Endothelial cell of umbilical vein (primary cell): ENCODE measurements at regions not wholly inside any gene's neighbourhood (a gene's known extent, or its start where the extent isn't known, plus 50 kb on each side); places are given as distances from the start of the nearest gene placed in this dataset.

Experiments used
- BruUV-seq: library from RNA; stranded (reverse); fragments of 400-500 nt; replicated peaks from 2 replicates; lab custom pipeline; 2021; lab: Mats Ljungman, UMichigan
- CTCF ChIA-PET: fragments of 300-600, 350-600 bp; sonication (Branson Sonifier 250); formaldehyde crosslinking; loops from one replicate; lab custom pipeline; 2021; ENCODE audit warnings: antibody characterized with exemption, inconsistent platforms; lab: Charles Lee
- POLR2A ChIA-PET: fragments of 300-600, 350-600 bp; sonication (Branson Sonifier 250); formaldehyde crosslinking; loops from one replicate; lab custom pipeline; 2021; ENCODE audit warnings: antibody characterized with exemption, inconsistent platforms; lab: Charles Lee
- DNase-seq: peaks from one replicate; pipeline ENCODE4 v3.0.0-alpha.2; 2011; ENCODE audit warnings: low read depth, low spot score
- FAIRE-seq: peaks from 2 replicates; lab custom pipeline; 2011; peaks lifted over from hg19 to GRCh38; lab: Jason Lieb, UNC
- H2AFZ ChIP-seq: 2 replicates; pipeline ENCODE4 v1.6.0; 2012; ENCODE audit warnings: low read depth, low read length, control low read depth, inconsistent platforms
- H3K27ac ChIP-seq: 2 replicates; pipeline ENCODE4 v1.5.1; 2011; ENCODE audit warnings: low read depth, mild to moderate bottlenecking, control low read depth, low read length, moderate library complexity; ENCODE audit not compliant: insufficient read depth
- H3K27me3 ChIP-seq, 2 experiments: 2 replicates each; pipeline versions ENCODE4 v1.6.0 to v1.6.1; 2011; ENCODE audit warnings: low read length in 2 of 2, mixed read lengths in 1 of 2; ENCODE audit not compliant: control insufficient read depth in 2 of 2, insufficient read depth in 2 of 2
- H3K36me3 ChIP-seq, 2 experiments: 2 replicates in 1 of 2; 3 replicates in 1 of 2; pipeline ENCODE4 v1.5.1; 2011; ENCODE audit warnings: low read length in 2 of 2, mild to moderate bottlenecking in 1 of 2, moderate library complexity in 1 of 2; ENCODE audit not compliant: control insufficient read depth in 2 of 2, insufficient read depth in 2 of 2; ENCODE audit errors: extremely low read depth in 1 of 2
- H3K4me1 ChIP-seq: 3 replicates; pipeline ENCODE4 v1.5.1; 2011; ENCODE audit warnings: mild to moderate bottlenecking, low read length; ENCODE audit not compliant: control insufficient read depth, insufficient read depth; ENCODE audit errors: extremely low read depth
- H3K4me2 ChIP-seq: 2 replicates; pipeline ENCODE4 v1.6.1; 2011; ENCODE audit warnings: low read length, control low read depth, mixed read lengths; ENCODE audit not compliant: insufficient read depth
- H3K4me3 ChIP-seq, 3 experiments: fragments of 200-600 bp in 1 of 3; sonication (generic), shearing (Covaris generic) in 1 of 3; replicated peaks in 1 of 3; 2 replicates each; pipeline ENCODE4 v1.5.1; 2011 to 2016; ENCODE audit warnings: control low read depth in 3 of 3, low read length in 3 of 3, mild to moderate bottlenecking in 2 of 3, inconsistent platforms in 1 of 3, low read depth in 1 of 3, moderate library complexity in 1 of 3; ENCODE audit not compliant: insufficient read depth in 1 of 3
- H3K79me2 ChIP-seq: 2 replicates; pipeline ENCODE4 v1.6.0; 2012; ENCODE audit warnings: low read length, inconsistent platforms; ENCODE audit not compliant: control insufficient read depth, insufficient read depth
- H3K9ac ChIP-seq: replicated peaks from 2 replicates; pipeline ENCODE3; 2011; ENCODE audit warnings: low read length, control low read depth; ENCODE audit not compliant: insufficient read depth; ENCODE audit errors: extremely low read depth
- H3K9me1 ChIP-seq: replicated peaks from 3 replicates; pipeline ENCODE4 v1.6.0; 2011; ENCODE audit warnings: mild to moderate bottlenecking, low read length; ENCODE audit not compliant: control insufficient read depth, insufficient read depth; ENCODE audit errors: extremely low read depth
- H3K9me3 ChIP-seq: replicated peaks from 2 replicates; pipeline ENCODE4 v1.5.1; 2012; ENCODE audit warnings: low read length, inconsistent platforms; ENCODE audit not compliant: control insufficient read depth, insufficient read depth
- H4K20me1 ChIP-seq: replicated peaks from 2 replicates; pipeline ENCODE3; 2011; ENCODE audit warnings: mild to moderate bottlenecking, low read length; ENCODE audit not compliant: control insufficient read depth, insufficient read depth; ENCODE audit errors: extremely low read depth
- CTCF ChIP-seq, 2 donors: IDR thresholded peaks; 1 replicate in 1 of 2; 2 replicates in 1 of 2; pipeline ENCODE4 v1.5.1; 2011; ENCODE audit warnings: low read length in 2 of 2, mild to moderate bottlenecking in 2 of 2, moderate library complexity in 2 of 2, control low read depth in 1 of 2, inconsistent platforms in 1 of 2, low read depth in 1 of 2; ENCODE audit not compliant: insufficient read depth in 1 of 2; ENCODE audit errors: extremely low read depth in 1 of 2
- EZH2 ChIP-seq: IDR thresholded peaks from 2 replicates; pipeline ENCODE4 v1.6.1; 2012; ENCODE audit warnings: borderline replicate concordance, low read depth, mild to moderate bottlenecking, moderate library complexity, low read length, inconsistent platforms; ENCODE audit not compliant: severe bottlenecking
- FOS ChIP-seq: IDR thresholded peaks from 2 replicates; pipeline ENCODE4 v1.6.1; 2011; ENCODE audit warnings: mild to moderate bottlenecking, low read length, moderate library complexity, borderline replicate concordance; ENCODE audit not compliant: insufficient read depth
- GATA2 ChIP-seq: IDR thresholded peaks from 2 replicates; pipeline ENCODE4 v1.7.0; 2011; ENCODE audit warnings: low read depth, mild to moderate bottlenecking, moderate library complexity, mixed read lengths, low read length; ENCODE audit not compliant: insufficient read length, insufficient read depth
- JUN ChIP-seq: IDR thresholded peaks from 2 replicates; pipeline ENCODE4 v1.6.1; 2011; ENCODE audit warnings: borderline replicate concordance, low read depth; ENCODE audit not compliant: insufficient read length, insufficient read depth
- MAX ChIP-seq: IDR thresholded peaks from 2 replicates; pipeline ENCODE4 v1.6.1; 2011; ENCODE audit not compliant: insufficient read depth, insufficient read length
- MYC ChIP-seq: IDR thresholded peaks from one replicate; pipeline ENCODE4 v1.6.1; 2011; ENCODE audit warnings: mild to moderate bottlenecking, low read depth, low read length
- POLR2A ChIP-seq: IDR thresholded peaks from 2 replicates; pipeline ENCODE4 v1.6.1; 2012; ENCODE audit warnings: low read depth, mild to moderate bottlenecking, control low read depth, low read length
- POLR2AphosphoS5 ChIP-seq: IDR thresholded peaks from 2 replicates; pipeline ENCODE4 v1.6.1; 2012; ENCODE audit warnings: low read depth, mild to moderate bottlenecking, control low read depth, low read length, moderate library complexity; ENCODE audit not compliant: insufficient read depth
- dilution Hi-C: fragments of 300-500 bp; cut with MboI; formaldehyde crosslinking; loops from one replicate; pipeline ENCODE4 v1.15.0; 2019; ENCODE audit warnings: low sequenced_read_pairs; ENCODE audit not compliant: extremely low pct_ligation_motif_present
- intact Hi-C: fragments of 100-400 bp; cut with micrococcal nuclease; formaldehyde crosslinking; loops from one replicate; pipeline ENCODE4 v1.10.0; 2022

GRCh38 chr1:184826001-184826400 lies 71.3 kb upstream of the EDEM3 start:
- H3K27me3 ChIP-seq = peaks cover 0 to 2% of the 10 kb centered on the region in 2 experiments
- FAIRE-seq (no peak), DNase-seq (no peak)
- no peaks in the 10 kb centered on the region for H3K4me1 ChIP-seq
- TF ChIP-seq MYC (no peak), POLR2AphosphoS5 (no peak), MAX (no peak), JUN (no peak), GATA2 (no peak), EZH2 (no peak), FOS (no peak), CTCF (IDR thresholded peaks at IDR 0.05; ENCODE audit: extremely low read depth in 1 of 2, insufficient read depth in 1 of 2, low read depth in 1 of 2, low read length in 2 of 2) (no peak), POLR2A (no peak)
- intact Hi-C loops = no loop called here
- no peaks in the 10 kb centered on the region for H3K79me2 ChIP-seq
- no peak overlapping the region for H2AFZ ChIP-seq
- no peak overlapping the region for H3K4me3 ChIP-seq
- no peak overlapping the region for H3K27ac ChIP-seq
- no peaks in the 10 kb centered on the region for H3K36me3 ChIP-seq
- CTCF ChIA-PET = interaction anchor here (0.7 kb wide), 1 partner anchor 145 kb away, joined by 3 read pairs; no protein-coding TSS in a partner anchor
- H3K9ac ChIP-seq = no peak overlapping the region
- BruUV-seq = no TSS peak
- no peak overlapping the region for H3K4me2 ChIP-seq
- H4K20me1 ChIP-seq = no peaks in the 10 kb centered on the region
- POLR2A ChIA-PET = no interaction called here
- no peaks in the 10 kb centered on the region for H3K9me3 ChIP-seq
- no peaks in the 10 kb centered on the region for H3K9me1 ChIP-seq
- dilution Hi-C loops = no loop called here
